RPMI7951 (cell line): ENCODE measurements at regions not wholly inside any gene's neighbourhood (a gene's known extent, or its start where the extent isn't known, plus 50 kb on each side); places are given as distances from the start of the nearest gene placed in this dataset.

Experiments
- DNase-seq: peaks from one replicate; pipeline ENCODE4 v3.0.0-alpha.2; 2012; ENCODE audit warnings: low read depth

GRCh38 chr4:127055357-127055756 is 577.4 kb upstream of the INTU start:
- peak; percentile 87 for DNase-seq

GRCh38 chr4:127069675-127070074 is 563.1 kb upstream of the INTU start:
- no peak for DNase-seq

GRCh38 chr4:127071443-127071842 is 561.3 kb upstream of the INTU start:
- DNase-seq: no peak

- no peak for DNase-seq
Observed at GRCh38 chr4:127080141-127080540, 552.6 kb upstream of the INTU start.

- DNase-seq: no peak
Observed at GRCh38 chr4:127081041-127081440, 551.7 kb upstream of the INTU start.

- no peak for DNase-seq
Observed at GRCh38 chr4:127082986-127083385, 549.8 kb upstream of the INTU start.

GRCh38 chr4:127084666-127085065 is 548.1 kb upstream of the INTU start:
- no peak for DNase-seq

GRCh38 chr4:127097061-127097460 is 535.7 kb upstream of the INTU start:
- DNase-seq: no peak

GRCh38 chr4:127102361-127102760 is 530.4 kb upstream of the INTU start:
- DNase-seq: no peak

GRCh38 chr4:127103681-127104115 is 529.1 kb upstream of the INTU start:
- no peak for DNase-seq

- no peak for DNase-seq
Observed at GRCh38 chr4:127113844-127114362, 518.9 kb upstream of the INTU start.

GRCh38 chr4:127118681-127119080 is 514.1 kb upstream of the INTU start:
- no peak for DNase-seq

- DNase-seq: no peak
Observed at GRCh38 chr4:127120441-127121090, 512.2 kb upstream of the INTU start.

GRCh38 chr4:127124919-127125318 is 507.8 kb upstream of the INTU start:
- peak; percentile 8 for DNase-seq

GRCh38 chr4:127126718-127127117 is 506.0 kb upstream of the INTU start:
- no peak for DNase-seq

- no peak for DNase-seq
Observed at GRCh38 chr4:127131527-127131926, 501.2 kb upstream of the INTU start.

- peak; percentile 15 for DNase-seq
Observed at GRCh38 chr4:127134490-127134889, 498.3 kb upstream of the INTU start.

- DNase-seq: no peak
Observed at GRCh38 chr4:127138586-127138985, 494.2 kb upstream of the INTU start.

- no peak for DNase-seq
Observed at GRCh38 chr4:127139788-127140286, 492.9 kb upstream of the INTU start.

- DNase-seq: peak; percentile 34
Observed at GRCh38 chr4:127140306-127140705, 492.5 kb upstream of the INTU start.

GRCh38 chr4:127141856-127142255 is 490.9 kb upstream of the INTU start:
- DNase-seq: peak; percentile 12

GRCh38 chr4:127143460-127144195 is 489.1 kb upstream of the INTU start:
- DNase-seq: peak; percentile 15

GRCh38 chr4:127145006-127145540 is 487.7 kb upstream of the INTU start:
- DNase-seq: no peak
